Right ventricle myocardium superior (tissue), 1 donor: ENCODE measurements at regions not wholly inside any gene's neighbourhood (a gene's known extent, or its start where the extent isn't known, plus 50 kb on each side); places are given as distances from the start of the nearest gene placed in this dataset.
"Not testable (repeated sequence)": the region's sequence is repeated elsewhere in the genome, so short reads cannot be mapped to it uniquely, and the experiment has no call there.

Experiments used
- ATAC-seq: fragments of 200-7000 bp; cut with Tn5 transposase; one replicate; pipeline ENCODE4 v1.9.1; 2020; ENCODE audit warnings: mild to moderate bottlenecking; ENCODE audit not compliant: poor library complexity
- DNase-seq: peaks from one replicate; pipeline ENCODE4 v3.0.0-alpha.2; 2020
- intact Hi-C: fragments of 100-400 bp; cut with DNase I; formaldehyde crosslinking; loops from one replicate; pipeline ENCODE4 v1.11.2; 2022
- donor health status: DM: no; HTN: yes; CAD: no; lungs with severe emphysema.

GRCh38 chr3:34033839-34034238 is 235.4 kb downstream of the PDCD6IP start:
- intact Hi-C loops = no loop called here
- no peak for ATAC-seq
- no peak for DNase-seq

- intact Hi-C loops = no loop called here
- ATAC-seq (no peak), DNase-seq (no peak)
These were observed 236.4 kb downstream of the PDCD6IP start for GRCh38 chr3:34034840-34035239.

GRCh38 chr3:34035775-34036174 is 237.3 kb downstream of the PDCD6IP start:
- ATAC-seq (no peak), DNase-seq (no peak)
- intact Hi-C loops = no loop called here

GRCh38 chr3:34037260-34037659 is 238.8 kb downstream of the PDCD6IP start:
- DNase-seq (no peak), ATAC-seq (no peak)
- intact Hi-C loops = no loop called here

GRCh38 chr3:34038131-34038530 is 239.7 kb downstream of the PDCD6IP start:
- no peak for DNase-seq
- no peak for ATAC-seq
- intact Hi-C loops = no loop called here

- intact Hi-C loops = no loop called here
- no peak for DNase-seq
These were observed 247.7 kb downstream of the PDCD6IP start for GRCh38 chr3:34046154-34046553.

GRCh38 chr3:34053626-34054025 is 255.2 kb downstream of the PDCD6IP start:
- ATAC-seq = no peak
- intact Hi-C loops = no loop called here
- DNase-seq = no peak

More at GRCh38 chr3:34046154-34046553, 247.7 kb downstream of the PDCD6IP start:
- no peak for ATAC-seq

GRCh38 chr3:34056181-34056910 is 257.9 kb downstream of the PDCD6IP start:
- no peak for ATAC-seq
- intact Hi-C loops = no loop called here
- no peak for DNase-seq

GRCh38 chr3:34056951-34057390 is 258.5 kb downstream of the PDCD6IP start:
- ATAC-seq (no peak), DNase-seq (no peak)
- intact Hi-C loops = no loop called here

- ATAC-seq, DNase-seq, intact Hi-C loops: not testable (repeated sequence)
These were observed 262.6 kb downstream of the PDCD6IP start for GRCh38 chr3:34060995-34061394.

GRCh38 chr3:34065901-34066300 is 267.5 kb downstream of the PDCD6IP start:
- intact Hi-C loops = no loop called here
- DNase-seq (no peak), ATAC-seq (no peak)

GRCh38 chr3:34066328-34066727 is 267.9 kb downstream of the PDCD6IP start:
- no peak for ATAC-seq
- intact Hi-C loops = no loop called here
- no peak for DNase-seq

GRCh38 chr3:34066999-34067398 is 268.6 kb downstream of the PDCD6IP start:
- intact Hi-C loops = no loop called here
- ATAC-seq = no peak
- no peak for DNase-seq

GRCh38 chr3:34067536-34068051 is 269.2 kb downstream of the PDCD6IP start:
- intact Hi-C loops = no loop called here
- ATAC-seq (no peak), DNase-seq (no peak)

GRCh38 chr3:34068505-34068904 is 270.1 kb downstream of the PDCD6IP start:
- intact Hi-C loops = no loop called here
- ATAC-seq (no peak), DNase-seq (no peak)

GRCh38 chr3:34070831-34071585 is 272.6 kb downstream of the PDCD6IP start:
- intact Hi-C loops = no loop called here
- ATAC-seq = no peak

GRCh38 chr3:34072297-34072696 is 273.9 kb downstream of the PDCD6IP start:
- DNase-seq (no peak), ATAC-seq (no peak)
- intact Hi-C loops = no loop called here

More at GRCh38 chr3:34070831-34071585, 272.6 kb downstream of the PDCD6IP start:
- no peak for DNase-seq

GRCh38 chr3:34073111-34073510 is 274.7 kb downstream of the PDCD6IP start:
- intact Hi-C loops = no loop called here
- ATAC-seq (no peak), DNase-seq (no peak)

- no peak for DNase-seq
- intact Hi-C loops = no loop called here
- ATAC-seq = no peak
These were observed 275.5 kb downstream of the PDCD6IP start for GRCh38 chr3:34073961-34074360.

- ATAC-seq (no peak), DNase-seq (no peak)
- intact Hi-C loops = no loop called here
These were observed 277.5 kb downstream of the PDCD6IP start for GRCh38 chr3:34075975-34076374.
